HUES48 (cell line): ENCODE measurements at regions not wholly inside any gene's neighbourhood (a gene's known extent, or its start where the extent isn't known, plus 50 kb on each side); places are given as distances from the start of the nearest gene placed in this dataset.
A peak's percentile ranks its signal among the peaks of the same experiment; 100 is the strongest.

Experiments used
- H3K27ac ChIP-seq: one replicate; pipeline ENCODE4 v1.7.0; 2013; ENCODE audit warnings: low read depth, low read length, inconsistent platforms
- H3K27me3 ChIP-seq: 2 replicates; pipeline ENCODE4 v1.6.1; 2013; ENCODE audit warnings: mild to moderate bottlenecking, low read length; ENCODE audit not compliant: control insufficient read depth, insufficient read depth
- H3K36me3 ChIP-seq: 2 replicates; pipeline ENCODE4 v1.6.1; 2013; ENCODE audit warnings: low read length; ENCODE audit not compliant: control insufficient read depth, insufficient read depth
- H3K4me1 ChIP-seq: 2 replicates; pipeline ENCODE4 v1.6.1; 2013; ENCODE audit warnings: mild to moderate bottlenecking, low read length; ENCODE audit not compliant: control insufficient read depth, insufficient read depth
- H3K4me3 ChIP-seq: 2 replicates; pipeline ENCODE4 v1.5.1; 2013; ENCODE audit warnings: mild to moderate bottlenecking, low read depth, low read length
- H3K9ac ChIP-seq: 2 replicates; pipeline ENCODE4 v1.6.1; 2013; ENCODE audit warnings: mild to moderate bottlenecking, low read depth, low read length, moderate library complexity
- H3K9me3 ChIP-seq: 2 replicates; pipeline ENCODE4 v1.6.1; 2013; ENCODE audit warnings: low read length; ENCODE audit not compliant: control insufficient read depth, insufficient read depth

- Histone ChIP-seq H3K9ac (no peak overlapping the region), H3K9me3 (no peaks in the 10 kb centered on the region), H3K27ac (no peak overlapping the region), H3K4me3 (no peak overlapping the region), H3K4me1 (no peaks in the 10 kb centered on the region), H3K27me3 (no peaks in the 10 kb centered on the region), H3K36me3 (no peaks in the 10 kb centered on the region)
Observed at GRCh38 chr4:101593666-101594065, 196.9 kb upstream of the BANK1 start.

GRCh38 chr4:101584306-101584705 is 206.2 kb upstream of the BANK1 start:
- H3K9me3 ChIP-seq, result no peaks in the 10 kb centered on the region
- H3K4me1 ChIP-seq, result no peaks in the 10 kb centered on the region
- H3K27me3 ChIP-seq, result no peaks in the 10 kb centered on the region
- H3K9ac ChIP-seq, result no peak overlapping the region
- H3K36me3 ChIP-seq, result no peaks in the 10 kb centered on the region
- H3K4me3 ChIP-seq, result no peak overlapping the region
- H3K27ac ChIP-seq, result no peak overlapping the region

GRCh38 chr4:101563126-101563525 is 215.8 kb upstream of the PPP3CA start:
- Histone ChIP-seq H3K4me3 (no peak overlapping the region), H3K27ac (no peak overlapping the region), H3K9me3 (no peaks in the 10 kb centered on the region), H3K9ac (no peak overlapping the region), H3K4me1 (no peaks in the 10 kb centered on the region), H3K36me3 (no peaks in the 10 kb centered on the region), H3K27me3 (no peaks in the 10 kb centered on the region)

GRCh38 chr4:101556842-101557241 is 209.5 kb upstream of the PPP3CA start:
- no peaks in the 10 kb centered on the region for H3K9me3 ChIP-seq
- no peaks in the 10 kb centered on the region for H3K4me1 ChIP-seq
- H3K36me3 ChIP-seq, result no peaks in the 10 kb centered on the region
- H3K9ac ChIP-seq, result no peak overlapping the region
- no peaks in the 10 kb centered on the region for H3K27me3 ChIP-seq
- H3K27ac ChIP-seq, result no peak overlapping the region
- no peak overlapping the region for H3K4me3 ChIP-seq

- H3K9ac ChIP-seq, result no peak overlapping the region
- no peaks in the 10 kb centered on the region for H3K36me3 ChIP-seq
- H3K27ac ChIP-seq, result no peak overlapping the region
- H3K4me1 ChIP-seq, result no peaks in the 10 kb centered on the region
- H3K27me3 ChIP-seq, result no peaks in the 10 kb centered on the region
- no peaks in the 10 kb centered on the region for H3K9me3 ChIP-seq
- H3K4me3 ChIP-seq, result no peak overlapping the region
Observed at GRCh38 chr4:101555341-101555880, 208.1 kb upstream of the PPP3CA start.

GRCh38 chr4:101540336-101540735 is 193.0 kb upstream of the PPP3CA start:
- Histone ChIP-seq H3K4me1 (no peaks in the 10 kb centered on the region), H3K9ac (no peak overlapping the region)

GRCh38 chr4:101528526-101528925 is 181.2 kb upstream of the PPP3CA start:
- no peaks in the 10 kb centered on the region for H3K27me3 ChIP-seq
- H3K27ac ChIP-seq, result peak overlapping the region; percentile 11
- no peak overlapping the region for H3K4me3 ChIP-seq
- no peaks in the 10 kb centered on the region for H3K9me3 ChIP-seq
- no peaks in the 10 kb centered on the region for H3K36me3 ChIP-seq
- H3K9ac ChIP-seq, result no peak overlapping the region
- H3K4me1 ChIP-seq, result no peaks in the 10 kb centered on the region

More at GRCh38 chr4:101540336-101540735, 193.0 kb upstream of the PPP3CA start:
- no peak overlapping the region for H3K27ac ChIP-seq
- no peaks in the 10 kb centered on the region for H3K27me3 ChIP-seq
- H3K36me3 ChIP-seq, result no peaks in the 10 kb centered on the region
- H3K4me3 ChIP-seq, result no peak overlapping the region
- H3K9me3 ChIP-seq, result no peaks in the 10 kb centered on the region

- Histone ChIP-seq H3K4me1 (no peaks in the 10 kb centered on the region), H3K27ac (no peak overlapping the region), H3K4me3 (no peak overlapping the region), H3K27me3 (no peaks in the 10 kb centered on the region), H3K9ac (no peak overlapping the region), H3K36me3 (no peaks in the 10 kb centered on the region), H3K9me3 (no peaks in the 10 kb centered on the region)
Observed at GRCh38 chr4:101527188-101527587, 179.9 kb upstream of the PPP3CA start.

GRCh38 chr4:101515566-101515965 is 168.2 kb upstream of the PPP3CA start:
- no peaks in the 10 kb centered on the region for H3K36me3 ChIP-seq
- no peaks in the 10 kb centered on the region for H3K27me3 ChIP-seq
- no peak overlapping the region for H3K27ac ChIP-seq
- H3K4me1 ChIP-seq, result no peaks in the 10 kb centered on the region
- H3K9me3 ChIP-seq, result no peaks in the 10 kb centered on the region
- H3K4me3 ChIP-seq, result no peak overlapping the region
- no peak overlapping the region for H3K9ac ChIP-seq

GRCh38 chr4:101515099-101515498 is 167.8 kb upstream of the PPP3CA start:
- Histone ChIP-seq H3K27me3 (no peaks in the 10 kb centered on the region), H3K9ac (no peak overlapping the region), H3K4me3 (no peak overlapping the region), H3K27ac (no peak overlapping the region), H3K36me3 (no peaks in the 10 kb centered on the region), H3K9me3 (no peaks in the 10 kb centered on the region), H3K4me1 (no peaks in the 10 kb centered on the region)

GRCh38 chr4:101512416-101512815 is 165.1 kb upstream of the PPP3CA start:
- H3K27ac ChIP-seq, result no peak overlapping the region
- no peaks in the 10 kb centered on the region for H3K4me1 ChIP-seq
- no peaks in the 10 kb centered on the region for H3K27me3 ChIP-seq
- no peak overlapping the region for H3K4me3 ChIP-seq
- no peak overlapping the region for H3K9ac ChIP-seq
- H3K9me3 ChIP-seq, result no peaks in the 10 kb centered on the region
- no peaks in the 10 kb centered on the region for H3K36me3 ChIP-seq

- H3K9ac ChIP-seq, result no peak overlapping the region
- H3K27me3 ChIP-seq, result no peaks in the 10 kb centered on the region
- H3K4me3 ChIP-seq, result no peak overlapping the region
- H3K4me1 ChIP-seq, result no peaks in the 10 kb centered on the region
- no peak overlapping the region for H3K27ac ChIP-seq
- H3K9me3 ChIP-seq, result no peaks in the 10 kb centered on the region
- no peaks in the 10 kb centered on the region for H3K36me3 ChIP-seq
Observed at GRCh38 chr4:101501421-101501820, 154.1 kb upstream of the PPP3CA start.
